B cell (primary cell): ENCODE measurements at regions not wholly inside any gene's neighbourhood (a gene's known extent, or its start where the extent isn't known, plus 50 kb on each side); places are given as distances from the start of the nearest gene placed in this dataset. TPM values are rescaled to one million over a fixed set of nuclear protein-coding genes. Genes with fewer than 3 reads are reported as not detected.

Experiments
- ATAC-seq: fragments of 200-7000 bp; cut with Tn5 transposase; one replicate; pipeline ENCODE4 v1.10.0; 2021; ENCODE audit warnings: low read depth, mild to moderate bottlenecking, moderate number of reproducible peaks, moderate library complexity
- CTCF ChIA-PET: fragments of 350-600 bp; sonication (Branson Sonifier 250); formaldehyde crosslinking; loops from one replicate; lab custom pipeline; 2021; ENCODE audit warnings: antibody characterized with exemption, inconsistent platforms; lab: Charles Lee
- POLR2A ChIA-PET: fragments of 350-600 bp; sonication (Branson Sonifier 250); formaldehyde crosslinking; loops from one replicate; lab custom pipeline; 2021; ENCODE audit warnings: antibody characterized with exemption; lab: Charles Lee
- DNase-seq: peaks from one replicate; pipeline ENCODE4 v3.0.0; 2013
- H2AFZ ChIP-seq: 2 replicates; pipeline ENCODE4 v1.6.1; 2012; ENCODE audit warnings: mild to moderate bottlenecking, low read depth, low read length; ENCODE audit not compliant: insufficient read depth, poor library complexity, severe bottlenecking
- H3K27ac ChIP-seq, 2 donors: 1 replicate in 1 of 2; 2 replicates in 1 of 2; pipeline ENCODE4 v1.5.1; 2012 to 2013; ENCODE audit warnings: low read length in 2 of 2, mild to moderate bottlenecking in 2 of 2, moderate library complexity in 1 of 2
- H3K27me3 ChIP-seq, 4 experiments: fragments of 200-600 bp in 1 of 4; sonication (generic) in 1 of 4; replicated peaks in 1 of 4; 1 replicate in 2 of 4; 2 replicates in 2 of 4; pipeline versions ENCODE4 v1.6.1 to v1.7.0; 2013 to 2016; ENCODE audit warnings: low read length in 3 of 4, mild to moderate bottlenecking in 2 of 4, mixed read lengths in 1 of 4, moderate library complexity in 1 of 4; ENCODE audit not compliant: insufficient read depth in 4 of 4, control insufficient read depth in 3 of 4; ENCODE audit errors: control extremely low read depth in 1 of 4
- H3K36me3 ChIP-seq, 2 experiments: replicated peaks in 1 of 2; 1 replicate in 1 of 2; 2 replicates in 1 of 2; pipeline versions ENCODE4 v1.6.1 to v1.7.1; 2013; ENCODE audit warnings: low read length in 1 of 2; ENCODE audit not compliant: insufficient read depth in 2 of 2, control insufficient read depth in 1 of 2; ENCODE audit errors: control extremely low read depth in 1 of 2, extremely low read depth in 1 of 2
- H3K4me1 ChIP-seq, 2 donors: fragments of 200-600 bp in 1 of 2; sonication (generic) in 1 of 2; 1 replicate in 1 of 2; 2 replicates in 1 of 2; pipeline versions ENCODE4 v1.5.1 to v1.6.1; 2013 to 2017; ENCODE audit warnings: low read length in 2 of 2; ENCODE audit not compliant: control insufficient read depth in 2 of 2, insufficient read depth in 2 of 2
- H3K4me2 ChIP-seq: replicated peaks from 2 replicates; pipeline ENCODE3; 2012; ENCODE audit warnings: mild to moderate bottlenecking, low read depth, low read length; ENCODE audit not compliant: poor library complexity, severe bottlenecking
- H3K4me3 ChIP-seq, 5 experiments: fragments of 200-600 bp in 1 of 5; sonication (generic) in 1 of 5; 1 replicate in 3 of 5; 2 replicates in 2 of 5; pipeline versions ENCODE4 v1.5.1 to v1.7.0; 2011 to 2016; ENCODE audit warnings: low read length in 4 of 5, mild to moderate bottlenecking in 4 of 5, low read depth in 2 of 5, control low read depth in 1 of 5, moderate library complexity in 1 of 5; ENCODE audit not compliant: insufficient read depth in 1 of 5; ENCODE audit errors: control extremely low read depth in 1 of 5, extremely low read depth in 1 of 5
- H3K79me2 ChIP-seq: fragments of 200-600 bp; sonication (generic); one replicate; pipeline ENCODE4 v1.6.0; 2016; ENCODE audit warnings: low read length; ENCODE audit not compliant: control insufficient read depth, insufficient read depth
- H3K9ac ChIP-seq: fragments of 200-600 bp; sonication (generic); 2 replicates; pipeline ENCODE4 v1.6.1; 2017; ENCODE audit warnings: mild to moderate bottlenecking, low read length, moderate library complexity
- H3K9me3 ChIP-seq, 3 donors: one replicate each; pipeline versions ENCODE4 v1.6.1 to v1.7.1; 2013; ENCODE audit warnings: low read length in 2 of 3; ENCODE audit not compliant: control insufficient read depth in 2 of 3, insufficient read depth in 1 of 3; ENCODE audit errors: control extremely low read depth in 1 of 3
- H4K20me1 ChIP-seq: 2 replicates; pipeline ENCODE4 v1.6.0; 2012; ENCODE audit warnings: mild to moderate bottlenecking, low read length; ENCODE audit not compliant: insufficient read depth, control insufficient read depth, poor library complexity, severe bottlenecking
- H3K27ac Mint-ChIP-seq: one replicate; pipeline ENCODE4 v1.8.0; 2021; ENCODE audit warnings: mixed read lengths
- H3K27me3 Mint-ChIP-seq: one replicate; pipeline ENCODE4 v1.8.0; 2021; ENCODE audit warnings: mixed read lengths
- H3K4me1 Mint-ChIP-seq: one replicate; pipeline ENCODE4 v1.8.0; 2021; ENCODE audit warnings: mixed read lengths
- H3K4me3 Mint-ChIP-seq: one replicate; pipeline ENCODE4 v1.8.0; 2021; ENCODE audit warnings: mixed read lengths
- H3K9me3 Mint-ChIP-seq: one replicate; pipeline ENCODE4 v1.8.0; 2022; ENCODE audit warnings: mixed read lengths; ENCODE audit not compliant: insufficient read depth
- EZH2 ChIP-seq: IDR thresholded peaks from 2 replicates; pipeline ENCODE4 v1.6.1; 2012; ENCODE audit warnings: borderline replicate concordance, low read depth, mild to moderate bottlenecking, moderate library complexity, low read length; ENCODE audit not compliant: insufficient read depth, poor library complexity, severe bottlenecking
- WGBS: methylation state at CpG from one replicate; pipeline ENCODE4 v1.1.5; 2013; ENCODE audit warnings: missing lambda C conversion rate; ENCODE audit not compliant: insufficient coverage; 5-methylcytosine and 5-hydroxymethylcytosine counted together
- intact Hi-C: fragments of 100-400 bp; cut with micrococcal nuclease; formaldehyde crosslinking; loops from one replicate; pipeline ENCODE4 v1.10.0; 2022
- small RNA-seq: library from RNA; depleted of rRNA; stranded (forward); fragments of <200 nt; gene quantifications from one replicate; pipeline ENCODE3, GENCODE V24; 2012; ENCODE audit warnings: low replicate concordance, low read depth; ENCODE audit not compliant: insufficient read length
- TF ChIP-seq, protein P1 (sequence below): fragments of 200-600 bp; IDR thresholded peaks from one replicate; pipeline ENCODE4 v1.8.0; 2022; ENCODE audit warnings: antibody characterized with exemption, mild to moderate bottlenecking

DNA sequence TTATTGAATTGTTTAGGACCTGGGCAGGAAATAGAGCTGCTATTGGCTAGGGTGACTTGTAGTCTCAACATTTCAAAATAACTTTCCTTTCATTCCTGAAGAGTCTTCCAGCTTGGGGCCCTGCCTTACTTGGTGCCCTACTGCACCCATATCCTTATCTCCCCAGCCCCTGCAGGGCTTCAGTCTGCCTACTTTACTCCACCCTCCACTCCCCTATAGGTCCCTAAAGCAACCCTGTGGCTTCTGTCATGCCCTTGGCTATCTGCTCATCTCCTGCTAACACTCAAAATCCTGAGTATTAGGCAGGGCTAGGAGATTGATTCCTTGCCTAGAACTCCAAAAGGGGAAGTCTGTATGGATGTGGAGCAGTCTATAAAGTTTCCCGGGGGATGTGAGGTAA is 57.6 kb upstream of the PRKG2 start:
- no peak overlapping the region for H3K27ac Mint-ChIP-seq
- H3K27me3 ChIP-seq = no peaks in the 10 kb centered on the region
- H2AFZ ChIP-seq = no peak overlapping the region
- H3K4me1 ChIP-seq = no peaks in the 10 kb centered on the region
- TF ChIP-seq EZH2 = no peak
- TF ChIP-seq, protein P1, sequence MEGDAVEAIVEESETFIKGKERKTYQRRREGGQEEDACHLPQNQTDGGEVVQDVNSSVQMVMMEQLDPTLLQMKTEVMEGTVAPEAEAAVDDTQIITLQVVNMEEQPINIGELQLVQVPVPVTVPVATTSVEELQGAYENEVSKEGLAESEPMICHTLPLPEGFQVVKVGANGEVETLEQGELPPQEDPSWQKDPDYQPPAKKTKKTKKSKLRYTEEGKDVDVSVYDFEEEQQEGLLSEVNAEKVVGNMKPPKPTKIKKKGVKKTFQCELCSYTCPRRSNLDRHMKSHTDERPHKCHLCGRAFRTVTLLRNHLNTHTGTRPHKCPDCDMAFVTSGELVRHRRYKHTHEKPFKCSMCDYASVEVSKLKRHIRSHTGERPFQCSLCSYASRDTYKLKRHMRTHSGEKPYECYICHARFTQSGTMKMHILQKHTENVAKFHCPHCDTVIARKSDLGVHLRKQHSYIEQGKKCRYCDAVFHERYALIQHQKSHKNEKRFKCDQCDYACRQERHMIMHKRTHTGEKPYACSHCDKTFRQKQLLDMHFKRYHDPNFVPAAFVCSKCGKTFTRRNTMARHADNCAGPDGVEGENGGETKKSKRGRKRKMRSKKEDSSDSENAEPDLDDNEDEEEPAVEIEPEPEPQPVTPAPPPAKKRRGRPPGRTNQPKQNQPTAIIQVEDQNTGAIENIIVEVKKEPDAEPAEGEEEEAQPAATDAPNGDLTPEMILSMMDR = no peak
- intact Hi-C loops = no loop called here
- no peak overlapping the region for H3K9ac ChIP-seq
- no peaks in the 10 kb centered on the region for H3K36me3 ChIP-seq
- WGBS = no CpG with 5 or more reads among the region's 1 CpG
- peaks cover 0 to 4% (median 2%) of the 10 kb centered on the region in 3 donors for H3K9me3 ChIP-seq
- POLR2A ChIA-PET = no interaction called here
- H3K4me3 ChIP-seq = no peak overlapping the region
- H3K79me2 ChIP-seq = no peaks in the 10 kb centered on the region
- H3K27ac ChIP-seq = no peak overlapping the region
- DNase-seq (no peak), ATAC-seq (no peak)
- H3K27me3 Mint-ChIP-seq = peaks cover 13% of the 10 kb centered on the region
- H4K20me1 ChIP-seq = no peaks in the 10 kb centered on the region
- no peak overlapping the region for H3K4me2 ChIP-seq
- H3K4me1 Mint-ChIP-seq = no peaks in the 10 kb centered on the region
- no peak overlapping the region for H3K4me3 Mint-ChIP-seq
- CTCF ChIA-PET = no interaction called here
- peaks cover 9% of the 10 kb centered on the region for H3K9me3 Mint-ChIP-seq

Small RNA genes in the stretch of these regions (small RNA-seq; reads per million reads assigned to genes)
- not detected for gene RNU5A-2P
